Transverse colon (tissue), 3 donors: ENCODE measurements at regions not wholly inside any gene's neighbourhood (a gene's known extent, or its start where the extent isn't known, plus 50 kb on each side); places are given as distances from the start of the nearest gene placed in this dataset.

ENCODE experiments used
- CTCF ChIP-seq, 5 experiments: fragments of 200-600 bp in 3 of 5; fragments of 450-650 bp in 2 of 5; sonication (generic) in 3 of 5; IDR thresholded peaks; 1 replicate in 2 of 5; 2 replicates in 3 of 5; pipeline ENCODE4 v1.5.1; 2016 to 2017; ENCODE audit warnings: antibody characterized with exemption in 5 of 5, inconsistent platforms in 3 of 5, mild to moderate bottlenecking in 2 of 5, moderate library complexity in 1 of 5
- EP300 ChIP-seq: sonication (generic); formaldehyde crosslinking; IDR thresholded peaks from one replicate; pipeline ENCODE4 v1.6.1; 2017; ENCODE audit warnings: antibody characterized with exemption, low read depth

GRCh38 chrX:42695800-42696358 is 82.1 kb downstream of the PPP1R2C start:
- no peak for TF ChIP-seq CTCF (IDR thresholded peaks at IDR 0.05)
- TF ChIP-seq EP300 = no peak
